GM23248 (cell line): ENCODE measurements at regions not wholly inside any gene's neighbourhood (a gene's known extent, or its start where the extent isn't known, plus 50 kb on each side); places are given as distances from the start of the nearest gene placed in this dataset.
A peak's percentile ranks its signal among the peaks of the same experiment; 100 is the strongest.

ENCODE experiments used
- DNase-seq: peaks from one replicate; pipeline ENCODE4 v3.0.0-alpha.2; 2015
- H2AFZ ChIP-seq: fragments of 200-600 bp; sonication (generic); 2 replicates; pipeline ENCODE4 v1.6.1; 2016; ENCODE audit warnings: antibody characterized with exemption
- H3F3A ChIP-seq: fragments of 200-600 bp; sonication (generic); 2 replicates; pipeline ENCODE4 v1.6.1; 2016; ENCODE audit warnings: mild to moderate bottlenecking, antibody characterized with exemption, mixed run types; ENCODE audit not compliant: insufficient read depth
- H3K27ac ChIP-seq: fragments of 200-600 bp; sonication (generic); 2 replicates; pipeline ENCODE4 v1.5.1; 2016; ENCODE audit warnings: mild to moderate bottlenecking
- H3K27me3 ChIP-seq: fragments of 200-600 bp; sonication (generic); replicated peaks from 2 replicates; pipeline ENCODE4 v1.6.1; 2016; ENCODE audit warnings: mild to moderate bottlenecking; ENCODE audit not compliant: insufficient read depth
- H3K36me3 ChIP-seq: fragments of 200-600 bp; sonication (generic); 2 replicates; pipeline ENCODE4 v1.6.1; 2016; ENCODE audit warnings: low read depth, mild to moderate bottlenecking
- H3K4me1 ChIP-seq: fragments of 200-600 bp; sonication (generic); 2 replicates; pipeline ENCODE4 v1.6.1; 2016; ENCODE audit warnings: mild to moderate bottlenecking; ENCODE audit not compliant: insufficient read depth
- H3K4me2 ChIP-seq: fragments of 200-600 bp; sonication (generic); one replicate; pipeline ENCODE4 v1.6.1; 2016; ENCODE audit warnings: mild to moderate bottlenecking; ENCODE audit not compliant: unreplicated experiment
- H3K4me3 ChIP-seq: fragments of 200-600 bp; sonication (generic); 2 replicates; pipeline ENCODE4 v1.5.1; 2016; ENCODE audit warnings: mild to moderate bottlenecking
- H3K79me2 ChIP-seq: fragments of 200-600 bp; sonication (generic); 2 replicates; pipeline ENCODE4 v1.6.1; 2016; ENCODE audit warnings: mild to moderate bottlenecking; ENCODE audit not compliant: insufficient read depth
- H3K9ac ChIP-seq: fragments of 200-600 bp; sonication (generic); 2 replicates; pipeline ENCODE4 v1.6.1; 2016; ENCODE audit warnings: mild to moderate bottlenecking
- H3K9me2 ChIP-seq: fragments of 200-600 bp; sonication (generic); 2 replicates; pipeline ENCODE4 v1.6.1; 2016; ENCODE audit warnings: mixed run types, mild to moderate bottlenecking, moderate library complexity; ENCODE audit not compliant: insufficient read depth
- H3K9me3 ChIP-seq: fragments of 200-600 bp; sonication (generic); one replicate; pipeline ENCODE4 v1.6.1; 2017; ENCODE audit warnings: low read depth
- H4K20me1 ChIP-seq: fragments of 200-600 bp; sonication (generic); 2 replicates; pipeline ENCODE4 v1.6.0; 2016; ENCODE audit not compliant: insufficient read depth
- EZH2 ChIP-seq: fragments of 200-600 bp; sonication (generic); IDR thresholded peaks from 2 replicates; pipeline ENCODE4 v1.6.1; 2018; ENCODE audit warnings: antibody characterized with exemption, mild to moderate bottlenecking; ENCODE audit not compliant: insufficient read depth, poor library complexity, severe bottlenecking
- EZH2phosphoT487 ChIP-seq: fragments of 200-600 bp; sonication (generic); IDR thresholded peaks from 2 replicates; pipeline ENCODE4 v1.6.1; 2018; ENCODE audit warnings: antibody characterized with exemption, moderate library complexity, mild to moderate bottlenecking, low read depth; ENCODE audit not compliant: insufficient read depth
- WGBS, 2 experiments: methylation state at CpG; one replicate each; pipeline ENCODE4 v1.1.6; 2015 to 2017; ENCODE audit warnings: low lambda C conversion rate in 2 of 2, low coverage in 1 of 2; ENCODE audit errors: missing lambda C conversion rate in 2 of 2; 5-methylcytosine and 5-hydroxymethylcytosine counted together
- in situ Hi-C: fragments of 300-500 bp; cut with MboI; formaldehyde crosslinking; loops from 2 replicates; pipeline ENCODE4 v1.15.0; 2020

- no peaks in the 10 kb centered on the region for H4K20me1 ChIP-seq
- no peaks in the 10 kb centered on the region for H3K9me3 ChIP-seq
- no peaks in the 10 kb centered on the region for H3K36me3 ChIP-seq
- peaks cover 20% of the 10 kb centered on the region for H3K4me1 ChIP-seq
- no peaks in the 10 kb centered on the region for H3K9me2 ChIP-seq
- no peak overlapping the region for H3K4me3 ChIP-seq
- in situ Hi-C loops: no loop called here
- no peak overlapping the region for H3K27ac ChIP-seq
- no peak for TF ChIP-seq EZH2phosphoT487
- TF ChIP-seq EZH2: no peak
- DNase-seq: no peak
- 0 out of 2 replicates have a peak, but pooled peaks cover 6% of the 10 kb centered on the region for H3K27me3 ChIP-seq
- H2AFZ ChIP-seq: no peak overlapping the region
- no peak overlapping the region for H3K4me2 ChIP-seq
- 83 to 90% methylated on average over 2 of the region's 2 CpGs for WGBS, 2 experiments
- H3K9ac ChIP-seq: no peak overlapping the region
- no peaks in the 10 kb centered on the region for H3K79me2 ChIP-seq
- no peaks in the 10 kb centered on the region; the same call in 1 of the 2 replicates for H3F3A ChIP-seq
Observed at GRCh38 chr3:104951426-104951825, 415.3 kb upstream of the ALCAM start.

- Histone ChIP-seq H3K4me2 (no peak overlapping the region), H3K27ac (peak overlapping the region; percentile 19; the same call in 1 of the 2 replicates), H3K4me3 (no peak overlapping the region), H4K20me1 (no peaks in the 10 kb centered on the region), H3K36me3 (no peaks in the 10 kb centered on the region), H3K79me2 (no peaks in the 10 kb centered on the region), H3K9me2 (no peaks in the 10 kb centered on the region), H3K9ac (no peak overlapping the region), H2AFZ (no peak overlapping the region), H3K9me3 (no peaks in the 10 kb centered on the region), H3K4me1 (peaks cover 20% of the 10 kb centered on the region), H3F3A (no peaks in the 10 kb centered on the region; the same call in 1 of the 2 replicates), H3K27me3 (0 out of 2 replicates have a peak, but pooled peaks cover 6% of the 10 kb centered on the region)
- peak; percentile 71 for DNase-seq
- in situ Hi-C loops: no loop called here
- WGBS, 2 experiments: 17 to 22% methylated on average over 2 of the region's 2 CpGs
- no peak for TF ChIP-seq EZH2phosphoT487
- TF ChIP-seq EZH2: no peak
Observed at GRCh38 chr3:104952146-104952972, 414.4 kb upstream of the ALCAM start.

GRCh38 chr3:104956620-104957345 lies 409.9 kb upstream of the ALCAM start:
- Histone ChIP-seq H3K4me1 (peaks cover 22% of the 10 kb centered on the region), H3K9me2 (no peaks in the 10 kb centered on the region), H3K9ac (no peak overlapping the region), H3K27ac (no peak overlapping the region), H3F3A (no peaks in the 10 kb centered on the region; the same call in 1 of the 2 replicates), H3K9me3 (no peaks in the 10 kb centered on the region), H3K79me2 (no peaks in the 10 kb centered on the region), H3K36me3 (no peaks in the 10 kb centered on the region), H3K27me3 (no peaks in the 10 kb centered on the region), H2AFZ (no peak overlapping the region), H3K4me3 (no peak overlapping the region), H3K4me2 (no peak overlapping the region), H4K20me1 (no peaks in the 10 kb centered on the region)
- in situ Hi-C loops: no loop called here
- 76 to 78% methylated on average over 25 of the region's 25 CpGs for WGBS, 2 experiments
- DNase-seq: no peak
- TF ChIP-seq EZH2phosphoT487: no peak
- TF ChIP-seq EZH2: no peak

- Histone ChIP-seq H3K9me3 (no peaks in the 10 kb centered on the region), H3F3A (no peaks in the 10 kb centered on the region), H4K20me1 (no peaks in the 10 kb centered on the region), H3K27me3 (no peaks in the 10 kb centered on the region), H3K36me3 (no peaks in the 10 kb centered on the region), H3K9me2 (no peaks in the 10 kb centered on the region), H3K4me1 (peaks cover 7% of the 10 kb centered on the region), H3K79me2 (no peaks in the 10 kb centered on the region), H3K4me2 (no peak overlapping the region), H3K27ac (no peak overlapping the region), H3K9ac (no peak overlapping the region), H2AFZ (no peak overlapping the region), H3K4me3 (0 out of 2 replicates have a peak overlapping the region, but pooled peaks have one; percentile 12)
- in situ Hi-C loops: no loop called here
- TF ChIP-seq EZH2 (no peak), EZH2phosphoT487 (no peak)
- peak; percentile 6 for DNase-seq
- WGBS, 2 experiments: 2 to 10% methylated on average over 2 of the region's 2 CpGs
Observed at GRCh38 chr3:104960579-104960978, 406.1 kb upstream of the ALCAM start.
